ENCODE measurements at regions not wholly inside any gene's neighbourhood (a gene's known extent, or its start where the extent isn't known, plus 50 kb on each side); places are given as distances from the start of the nearest gene placed in this dataset.

DNA sequence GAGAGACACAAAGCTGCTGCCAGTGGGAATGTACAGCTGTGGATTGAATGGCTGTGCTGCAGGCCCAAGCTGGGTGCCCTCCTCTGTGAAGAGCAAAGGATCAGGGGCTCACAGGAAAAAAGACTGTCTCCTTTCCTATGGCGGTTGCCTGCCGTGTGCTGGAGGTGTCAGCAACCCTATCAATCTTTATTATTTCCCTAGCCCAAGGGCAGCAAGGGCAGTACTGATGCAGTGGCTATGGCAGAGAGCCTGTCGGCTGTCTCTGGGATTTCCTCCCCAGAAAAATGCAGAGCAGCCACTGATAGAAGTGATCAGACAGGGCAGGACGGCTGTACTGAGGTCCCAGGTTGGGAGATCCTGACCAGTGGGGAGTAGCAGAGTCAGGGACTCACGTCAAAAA lies 117.3 kb upstream of the CDH12 start:
- DNase-seq (ENCODE audit: low read depth, low spot score): no peak
- TF ChIP-seq, protein P1, sequence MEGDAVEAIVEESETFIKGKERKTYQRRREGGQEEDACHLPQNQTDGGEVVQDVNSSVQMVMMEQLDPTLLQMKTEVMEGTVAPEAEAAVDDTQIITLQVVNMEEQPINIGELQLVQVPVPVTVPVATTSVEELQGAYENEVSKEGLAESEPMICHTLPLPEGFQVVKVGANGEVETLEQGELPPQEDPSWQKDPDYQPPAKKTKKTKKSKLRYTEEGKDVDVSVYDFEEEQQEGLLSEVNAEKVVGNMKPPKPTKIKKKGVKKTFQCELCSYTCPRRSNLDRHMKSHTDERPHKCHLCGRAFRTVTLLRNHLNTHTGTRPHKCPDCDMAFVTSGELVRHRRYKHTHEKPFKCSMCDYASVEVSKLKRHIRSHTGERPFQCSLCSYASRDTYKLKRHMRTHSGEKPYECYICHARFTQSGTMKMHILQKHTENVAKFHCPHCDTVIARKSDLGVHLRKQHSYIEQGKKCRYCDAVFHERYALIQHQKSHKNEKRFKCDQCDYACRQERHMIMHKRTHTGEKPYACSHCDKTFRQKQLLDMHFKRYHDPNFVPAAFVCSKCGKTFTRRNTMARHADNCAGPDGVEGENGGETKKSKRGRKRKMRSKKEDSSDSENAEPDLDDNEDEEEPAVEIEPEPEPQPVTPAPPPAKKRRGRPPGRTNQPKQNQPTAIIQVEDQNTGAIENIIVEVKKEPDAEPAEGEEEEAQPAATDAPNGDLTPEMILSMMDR (IDR thresholded peaks at IDR 0.05; ENCODE audit: low read depth, low read length): no peak
- no peak overlapping the region for H3K4me3 ChIP-seq (ENCODE audit: low read depth, low read length)
- in situ Hi-C loops (cut with HindIII; ENCODE audit: low sequenced_read_pairs): no loop called here

DNA sequence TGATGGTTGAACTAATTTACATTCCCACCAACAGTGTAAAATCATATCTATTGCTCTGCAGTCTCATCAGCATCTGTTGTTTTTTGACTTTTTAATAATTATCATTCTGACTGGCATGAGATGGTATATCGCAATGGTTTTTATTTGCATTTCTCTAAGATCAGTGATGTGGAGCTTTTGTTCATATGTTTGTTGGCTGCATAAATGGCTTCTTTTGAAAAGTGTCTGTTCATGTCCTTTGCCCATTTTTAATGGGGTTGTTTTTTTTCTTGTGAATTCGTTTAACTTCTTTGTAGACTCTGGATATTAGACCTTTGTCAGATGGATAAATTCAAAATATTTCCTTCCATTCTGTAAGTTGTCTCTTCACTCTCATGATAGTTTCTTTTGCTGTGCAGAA lies 115.2 kb upstream of the CDH12 start:
- TF ChIP-seq, protein P1 (IDR thresholded peaks at IDR 0.05; ENCODE audit: low read depth, low read length): no peak
- no peak overlapping the region for H3K4me3 ChIP-seq (ENCODE audit: low read depth, low read length)
- no peak for DNase-seq (ENCODE audit: low read depth, low spot score)
- in situ Hi-C loops (cut with HindIII; ENCODE audit: low sequenced_read_pairs): no loop called here

DNA sequence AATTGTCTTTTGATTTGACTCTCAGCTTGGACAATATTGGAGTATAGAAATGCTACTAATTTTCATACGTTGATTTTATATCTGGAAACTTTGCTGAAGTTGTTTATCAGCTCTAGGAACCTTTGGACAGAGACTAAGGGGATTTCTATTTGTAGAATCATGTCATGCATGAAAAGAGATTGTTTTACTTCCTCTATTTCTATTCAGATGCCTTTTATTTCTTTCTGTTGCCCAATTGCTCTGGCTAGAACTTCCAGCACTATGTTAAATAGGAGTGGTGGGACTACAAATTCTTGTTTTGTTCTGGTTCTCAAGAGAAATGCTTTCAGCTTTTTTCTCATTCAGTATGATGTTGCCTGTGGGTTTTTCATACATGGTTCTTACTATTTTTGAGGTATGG lies 112.8 kb upstream of the CDH12 start:
- no peak overlapping the region for H3K4me3 ChIP-seq (ENCODE audit: low read depth, low read length)
- DNase-seq (ENCODE audit: low read depth, low spot score): no peak
- in situ Hi-C loops (cut with HindIII; ENCODE audit: low sequenced_read_pairs): no loop called here
- TF ChIP-seq, protein P1 (IDR thresholded peaks at IDR 0.05; ENCODE audit: low read depth, low read length): no peak

DNA sequence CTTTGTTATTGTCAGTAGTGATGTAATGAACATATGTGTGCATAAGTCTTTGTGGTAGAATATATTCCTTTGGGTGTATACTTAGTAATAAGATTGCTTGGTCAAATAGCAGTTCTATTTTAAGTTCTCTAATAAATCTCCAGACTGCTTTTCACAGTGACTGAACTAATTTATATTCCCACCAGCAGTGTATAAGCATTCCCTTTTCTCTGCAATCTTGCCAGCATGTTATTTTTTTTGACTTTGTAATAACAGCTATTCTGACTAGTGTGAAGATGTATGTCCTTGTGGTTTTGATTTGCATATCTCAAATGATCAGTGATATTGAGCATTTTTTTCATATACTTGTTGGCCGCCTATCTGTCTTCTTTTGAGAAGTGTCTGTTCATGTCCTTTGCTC lies 111.5 kb upstream of the CDH12 start:
- in situ Hi-C loops (cut with HindIII; ENCODE audit: low sequenced_read_pairs): no loop called here
- H3K4me3 ChIP-seq (ENCODE audit: low read depth, low read length): no peak overlapping the region
- DNase-seq (ENCODE audit: low read depth, low spot score): no peak
- TF ChIP-seq, protein P1 (IDR thresholded peaks at IDR 0.05; ENCODE audit: low read depth, low read length): no peak

DNA sequence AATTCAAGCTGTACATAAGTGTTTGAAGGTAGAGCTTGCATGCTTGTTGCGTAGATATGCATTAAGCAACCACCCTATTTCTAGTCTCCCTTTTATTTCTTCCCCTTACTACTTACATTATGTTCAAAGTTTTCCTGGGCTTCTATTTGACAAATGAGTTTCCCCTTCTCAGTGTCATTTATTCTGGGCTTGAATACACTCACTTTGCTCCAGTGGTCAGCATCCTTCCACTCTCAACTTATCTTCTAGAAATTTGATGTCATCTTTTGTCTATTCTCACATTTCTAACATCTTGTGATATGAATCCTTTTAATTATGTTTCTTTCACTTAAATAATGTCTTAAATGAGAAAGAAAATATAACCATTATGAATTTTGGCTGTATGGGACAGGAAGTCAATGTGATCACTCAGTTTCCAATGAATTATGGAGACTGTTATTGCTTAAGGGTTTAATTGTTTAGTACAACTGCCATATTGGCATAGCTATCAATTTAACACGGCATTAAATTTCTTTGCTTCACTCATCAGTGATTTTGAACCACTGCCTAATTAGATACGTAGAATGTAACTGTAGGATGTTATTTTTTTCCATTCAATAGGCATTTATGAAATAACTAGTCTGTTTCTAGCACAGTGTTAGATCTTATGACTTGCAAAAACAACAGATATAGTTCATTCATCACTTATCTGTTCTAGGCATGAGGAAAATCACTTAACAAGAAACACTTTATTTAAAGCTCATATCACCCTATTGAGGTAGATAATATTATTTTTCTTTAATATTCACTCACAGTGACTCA lies 105.5 kb upstream of the CDH12 start:
- in situ Hi-C loops (cut with HindIII; ENCODE audit: low sequenced_read_pairs): no loop called here
- TF ChIP-seq, protein P1 (IDR thresholded peaks at IDR 0.05; ENCODE audit: low read depth, low read length): no peak
- DNase-seq (ENCODE audit: low read depth, low spot score): no peak
- H3K4me3 ChIP-seq (ENCODE audit: low read depth, low read length): no peak overlapping the region

DNA sequence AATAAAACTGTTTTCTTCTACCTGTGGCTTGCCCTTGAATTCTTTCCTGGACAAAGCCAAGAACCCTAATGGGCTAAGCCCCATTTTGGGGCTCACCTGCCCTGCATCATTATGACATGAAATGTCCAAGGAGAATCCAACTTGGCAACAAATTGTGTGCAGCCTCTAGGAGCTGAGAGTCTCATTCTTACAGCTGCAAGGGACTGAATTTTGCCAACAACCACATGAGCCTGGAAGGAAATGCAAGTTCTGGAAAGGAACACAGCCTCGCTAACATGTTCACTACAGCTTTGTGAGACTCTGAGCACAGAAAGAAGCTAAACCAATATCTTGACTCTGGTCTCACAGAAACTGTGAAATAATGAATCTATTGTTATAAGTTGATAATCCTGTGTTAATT lies 94.8 kb upstream of the CDH12 start:
- H3K4me3 ChIP-seq (ENCODE audit: low read depth, low read length): no peak overlapping the region
- in situ Hi-C loops (cut with HindIII; ENCODE audit: low sequenced_read_pairs): no loop called here
- no peak for DNase-seq (ENCODE audit: low read depth, low spot score)
- TF ChIP-seq, protein P1 (IDR thresholded peaks at IDR 0.05; ENCODE audit: low read depth, low read length): no peak
